ENCODE measurements at regions not wholly inside any gene's neighbourhood (a gene's known extent, or its start where the extent isn't known, plus 50 kb on each side); places are given as distances from the start of the nearest gene placed in this dataset.
"Not testable (repeated sequence)": the region's sequence is repeated elsewhere in the genome, so short reads cannot be mapped to it uniquely, and the experiment has no call there.

DNA sequence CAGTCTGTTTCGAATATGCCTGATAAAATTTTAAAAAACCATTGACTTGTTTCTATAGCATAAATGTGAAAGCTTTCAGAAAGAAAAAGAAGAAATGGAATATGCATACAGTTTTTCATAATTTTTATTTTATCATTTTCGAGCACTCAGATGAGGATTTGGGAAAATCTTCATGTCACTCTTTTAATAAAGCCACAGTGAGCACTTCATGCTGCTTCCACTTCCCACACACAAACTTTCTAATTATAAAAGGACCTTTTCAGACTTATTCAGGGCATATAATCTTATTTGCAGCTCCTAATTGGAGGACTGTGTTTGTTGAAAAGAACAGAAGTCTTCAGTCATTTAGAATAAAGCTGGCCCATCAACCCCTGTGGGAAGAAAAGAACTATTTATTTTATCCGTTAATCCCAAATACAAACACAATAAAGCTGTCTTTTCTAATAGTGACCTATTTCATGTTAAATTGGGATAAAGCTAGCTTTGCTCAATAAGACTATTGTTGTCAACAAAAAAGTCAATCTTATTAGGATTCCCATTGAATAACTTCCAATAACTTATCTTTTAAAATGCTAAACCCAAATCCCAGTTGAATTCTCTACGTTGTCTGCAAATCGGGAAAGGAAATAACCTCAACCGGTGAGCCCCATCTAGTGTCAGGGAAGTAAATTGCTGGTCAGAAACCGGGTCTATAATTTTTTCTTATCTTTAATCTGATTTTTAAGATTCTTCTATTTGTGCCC lies 211.5 kb downstream of the PDGFRA start:
- peak; percentile 24 for DNase-seq (ENCODE audit: extremely low spot score)
- CTCF ChIA-PET: interaction anchor here (0.9 to 1.9 kb wide), 5 partner anchors 15 to 131 kb away, joined by 3 to 7 read pairs (median 4); no protein-coding TSS in a partner anchor

DNA sequence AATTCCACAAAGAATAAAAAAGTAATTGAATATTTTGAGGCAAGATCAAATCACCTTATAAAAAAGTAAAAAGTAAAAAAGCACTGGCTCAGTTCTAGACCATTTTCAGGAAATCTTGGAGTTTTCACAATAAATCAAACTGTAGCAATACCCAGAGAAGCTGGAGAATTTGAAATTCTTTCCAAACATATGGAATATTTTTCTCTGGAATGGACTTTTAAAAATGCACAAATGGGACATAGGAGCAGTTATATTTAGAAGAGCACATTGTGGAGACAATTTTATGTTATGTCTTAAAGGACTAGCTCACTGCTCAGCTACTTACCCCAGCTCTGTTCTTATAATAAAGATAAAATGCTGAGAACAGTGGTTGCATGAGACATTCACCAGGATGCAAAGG lies 211.9 kb upstream of the KIT start:
- no peak for DNase-seq (ENCODE audit: extremely low spot score)
- POLR2A ChIA-PET: no interaction called here
- CTCF ChIA-PET: no interaction called here
- no peak for TF ChIP-seq CTCF (IDR thresholded peaks at IDR 0.05; ENCODE audit: control extremely low read depth, extremely low read depth, low read depth, missing control alignments)

More for the DNA sequence above, 211.5 kb downstream of the PDGFRA start:
- peak; percentile 34 for TF ChIP-seq CTCF (IDR thresholded peaks at IDR 0.05; ENCODE audit: control extremely low read depth, extremely low read depth, low read depth, missing control alignments)
- POLR2A ChIA-PET: no interaction called here

DNA sequence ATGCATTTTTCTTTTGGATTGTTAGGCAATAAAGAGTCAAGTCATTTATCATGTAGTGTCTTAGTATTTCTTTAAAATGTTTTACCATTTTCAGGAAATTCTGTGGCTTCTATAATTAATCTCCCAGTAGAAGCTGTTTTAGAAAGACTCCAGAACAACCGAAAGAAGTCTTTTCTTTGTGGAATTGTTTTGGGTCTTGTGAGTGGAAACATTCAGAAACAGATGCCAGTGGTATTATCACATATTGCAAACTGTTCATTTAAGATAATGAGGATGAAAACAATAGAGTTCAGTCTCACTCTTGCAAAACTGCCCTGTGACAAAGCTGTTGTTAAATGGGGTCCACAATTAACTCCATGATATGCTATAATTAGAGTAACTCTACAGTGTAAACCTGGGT lies 211.2 kb upstream of the KIT start:
- POLR2A ChIA-PET: no interaction called here
- CTCF ChIA-PET: no interaction called here
- DNase-seq (ENCODE audit: extremely low spot score): no peak
- TF ChIP-seq CTCF (IDR thresholded peaks at IDR 0.05; ENCODE audit: control extremely low read depth, extremely low read depth, low read depth, missing control alignments): no peak

GRCh38 chr4:54447304-54447703 lies 210.5 kb upstream of the KIT start:
- no peak for DNase-seq (ENCODE audit: extremely low spot score)
- CTCF ChIA-PET: no interaction called here
- POLR2A ChIA-PET: no interaction called here
- no peak for TF ChIP-seq CTCF (IDR thresholded peaks at IDR 0.05; ENCODE audit: control extremely low read depth, extremely low read depth, low read depth, missing control alignments)

- no peak for DNase-seq (ENCODE audit: extremely low spot score)
- CTCF ChIA-PET: no interaction called here
- POLR2A ChIA-PET: no interaction called here
- no peak for TF ChIP-seq CTCF (IDR thresholded peaks at IDR 0.05; ENCODE audit: control extremely low read depth, extremely low read depth, low read depth, missing control alignments)
Measured at GRCh38 chr4:54449999-54450398, 207.8 kb upstream of the KIT start.

- DNase-seq (ENCODE audit: extremely low spot score); CTCF ChIA-PET; POLR2A ChIA-PET: not testable (repeated sequence)
Measured at GRCh38 chr4:54466960-54467359, 190.8 kb upstream of the KIT start.

DNA sequence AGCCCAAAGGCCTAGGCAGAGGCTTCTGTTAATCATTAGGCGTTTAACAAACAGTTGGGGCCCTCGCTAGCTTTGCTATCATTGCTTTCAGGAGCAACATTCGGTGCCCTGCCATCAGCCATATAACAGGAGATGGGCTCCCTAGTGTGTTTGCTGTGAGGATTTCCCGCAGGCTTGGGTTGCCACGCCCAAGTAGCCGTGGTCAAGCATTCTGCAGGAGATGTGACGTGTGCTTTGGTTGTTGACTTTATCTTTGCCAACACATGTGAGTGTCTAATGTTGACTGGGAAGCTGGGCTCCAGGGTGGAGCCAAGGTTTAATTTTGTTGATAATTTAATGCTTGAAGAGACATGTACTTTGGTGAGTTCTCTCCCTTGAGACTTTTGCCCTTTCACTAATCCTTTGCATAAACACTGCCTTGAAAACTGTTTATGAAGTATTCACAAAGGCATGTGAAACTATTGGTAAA lies 184.6 kb upstream of the KIT start:
- no peak for TF ChIP-seq CTCF (IDR thresholded peaks at IDR 0.05; ENCODE audit: control extremely low read depth, extremely low read depth, low read depth, missing control alignments)
- ChIA-PET POLR2A (no interaction called here), CTCF (interaction anchor here (1.1 kb wide), 1 partner anchor 40 kb away, joined by 3 read pairs; no protein-coding TSS in a partner anchor)
- DNase-seq (ENCODE audit: extremely low spot score): no peak

Measured in GM10248 (cell line).